ENCODE measurements at regions not wholly inside any gene's neighbourhood (a gene's known extent, or its start where the extent isn't known, plus 50 kb on each side); places are given as distances from the start of the nearest gene placed in this dataset.

DNA sequence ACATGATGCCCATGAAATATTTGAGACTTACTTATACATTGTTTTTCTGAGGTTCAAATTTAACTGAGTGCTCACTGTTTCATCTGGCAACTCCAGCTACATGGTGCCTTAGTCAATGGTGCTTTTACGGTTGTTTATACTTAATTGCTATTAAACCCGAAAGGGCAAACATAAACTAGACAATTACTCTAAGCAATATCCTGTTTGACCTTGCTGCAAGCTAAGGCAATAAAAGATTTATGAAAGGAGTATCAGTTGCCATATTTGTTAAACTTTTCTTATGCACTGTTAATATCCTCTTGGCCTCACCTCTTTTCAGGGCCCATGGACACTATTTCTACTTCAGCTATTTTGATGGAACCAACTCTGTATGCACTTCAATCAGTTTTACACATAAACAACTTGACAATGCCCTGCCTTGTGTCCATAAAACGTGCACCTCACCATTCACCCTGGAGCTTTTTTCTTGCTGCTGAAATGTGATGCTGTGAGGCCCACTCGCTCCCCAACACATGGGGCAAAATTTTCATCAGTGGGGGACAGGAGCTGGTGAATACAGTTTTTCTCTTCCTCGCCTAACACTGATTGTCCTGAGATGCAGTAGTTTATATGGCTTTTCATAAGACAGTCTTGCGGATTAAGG is 64.1 kb upstream of the HIF1A start (continued):
- TF ChIP-seq, protein P1, sequence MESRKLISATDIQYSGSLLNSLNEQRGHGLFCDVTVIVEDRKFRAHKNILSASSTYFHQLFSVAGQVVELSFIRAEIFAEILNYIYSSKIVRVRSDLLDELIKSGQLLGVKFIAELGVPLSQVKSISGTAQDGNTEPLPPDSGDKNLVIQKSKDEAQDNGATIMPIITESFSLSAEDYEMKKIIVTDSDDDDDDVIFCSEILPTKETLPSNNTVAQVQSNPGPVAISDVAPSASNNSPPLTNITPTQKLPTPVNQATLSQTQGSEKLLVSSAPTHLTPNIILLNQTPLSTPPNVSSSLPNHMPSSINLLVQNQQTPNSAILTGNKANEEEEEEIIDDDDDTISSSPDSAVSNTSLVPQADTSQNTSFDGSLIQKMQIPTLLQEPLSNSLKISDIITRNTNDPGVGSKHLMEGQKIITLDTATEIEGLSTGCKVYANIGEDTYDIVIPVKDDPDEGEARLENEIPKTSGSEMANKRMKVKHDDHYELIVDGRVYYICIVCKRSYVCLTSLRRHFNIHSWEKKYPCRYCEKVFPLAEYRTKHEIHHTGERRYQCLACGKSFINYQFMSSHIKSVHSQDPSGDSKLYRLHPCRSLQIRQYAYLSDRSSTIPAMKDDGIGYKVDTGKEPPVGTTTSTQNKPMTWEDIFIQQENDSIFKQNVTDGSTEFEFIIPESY (IDR thresholded peaks at IDR 0.05; ENCODE audit: extremely low read depth, insufficient replicate concordance, low read length) = no peak
- no peak for TF ChIP-seq RAD21 (IDR thresholded peaks at IDR 0.05; ENCODE audit: low read depth)

DNA sequence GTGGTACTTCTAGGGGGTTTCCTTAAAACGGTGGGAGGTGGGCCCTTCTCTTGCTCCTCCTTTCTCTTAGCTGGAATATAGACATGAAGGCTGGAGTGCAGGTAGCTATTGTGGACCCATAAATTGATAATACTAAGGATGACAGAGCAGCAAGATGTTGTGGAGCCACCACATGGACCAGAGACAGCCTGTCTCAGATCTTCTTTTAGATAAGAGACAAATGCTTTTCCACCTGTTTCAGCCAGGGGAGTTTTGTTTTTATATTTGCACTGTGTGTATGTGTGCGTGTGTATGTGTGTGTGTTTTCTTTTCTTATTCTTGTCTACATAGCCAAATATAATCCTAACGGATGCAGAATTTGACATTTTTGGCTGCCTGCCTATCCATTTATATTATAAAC is 62.9 kb upstream of the HIF1A start:
- TF ChIP-seq FOSL1 (IDR thresholded peaks at IDR 0.05; ENCODE audit: low read depth) (no peak), TCF7L2 (IDR thresholded peaks at IDR 0.05; ENCODE audit: borderline replicate concordance, extremely low read depth, insufficient read depth, insufficient read length) (no peak), CBX3 (IDR thresholded peaks at IDR 0.05; ENCODE audit: low read depth) (no peak), EZH2phosphoT487 (IDR thresholded peaks at IDR 0.05; ENCODE audit: borderline replicate concordance) (no peak), ZNF274 (IDR thresholded peaks at IDR 0.05; ENCODE audit: low read depth, low read length) (no peak), ELF1 (IDR thresholded peaks at IDR 0.05; ENCODE audit: borderline replicate concordance, low read depth) (no peak), SP1 (IDR thresholded peaks at IDR 0.05; ENCODE audit: low read depth) (no peak), JUND (IDR thresholded peaks at IDR 0.05) (no peak), EZH2 (IDR thresholded peaks at IDR 0.05) (no peak), CEBPB (IDR thresholded peaks at IDR 0.05; ENCODE audit: low read depth) (no peak), RAD21 (IDR thresholded peaks at IDR 0.05; ENCODE audit: low read depth) (no peak)
- TF ChIP-seq, protein P2, sequence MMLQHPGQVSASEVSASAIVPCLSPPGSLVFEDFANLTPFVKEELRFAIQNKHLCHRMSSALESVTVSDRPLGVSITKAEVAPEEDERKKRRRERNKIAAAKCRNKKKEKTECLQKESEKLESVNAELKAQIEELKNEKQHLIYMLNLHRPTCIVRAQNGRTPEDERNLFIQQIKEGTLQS (IDR thresholded peaks at IDR 0.05) = no peak
- TF ChIP-seq, protein P1 (IDR thresholded peaks at IDR 0.05; ENCODE audit: extremely low read depth, insufficient replicate concordance, low read length) = no peak
- TF ChIP-seq, protein P3, sequence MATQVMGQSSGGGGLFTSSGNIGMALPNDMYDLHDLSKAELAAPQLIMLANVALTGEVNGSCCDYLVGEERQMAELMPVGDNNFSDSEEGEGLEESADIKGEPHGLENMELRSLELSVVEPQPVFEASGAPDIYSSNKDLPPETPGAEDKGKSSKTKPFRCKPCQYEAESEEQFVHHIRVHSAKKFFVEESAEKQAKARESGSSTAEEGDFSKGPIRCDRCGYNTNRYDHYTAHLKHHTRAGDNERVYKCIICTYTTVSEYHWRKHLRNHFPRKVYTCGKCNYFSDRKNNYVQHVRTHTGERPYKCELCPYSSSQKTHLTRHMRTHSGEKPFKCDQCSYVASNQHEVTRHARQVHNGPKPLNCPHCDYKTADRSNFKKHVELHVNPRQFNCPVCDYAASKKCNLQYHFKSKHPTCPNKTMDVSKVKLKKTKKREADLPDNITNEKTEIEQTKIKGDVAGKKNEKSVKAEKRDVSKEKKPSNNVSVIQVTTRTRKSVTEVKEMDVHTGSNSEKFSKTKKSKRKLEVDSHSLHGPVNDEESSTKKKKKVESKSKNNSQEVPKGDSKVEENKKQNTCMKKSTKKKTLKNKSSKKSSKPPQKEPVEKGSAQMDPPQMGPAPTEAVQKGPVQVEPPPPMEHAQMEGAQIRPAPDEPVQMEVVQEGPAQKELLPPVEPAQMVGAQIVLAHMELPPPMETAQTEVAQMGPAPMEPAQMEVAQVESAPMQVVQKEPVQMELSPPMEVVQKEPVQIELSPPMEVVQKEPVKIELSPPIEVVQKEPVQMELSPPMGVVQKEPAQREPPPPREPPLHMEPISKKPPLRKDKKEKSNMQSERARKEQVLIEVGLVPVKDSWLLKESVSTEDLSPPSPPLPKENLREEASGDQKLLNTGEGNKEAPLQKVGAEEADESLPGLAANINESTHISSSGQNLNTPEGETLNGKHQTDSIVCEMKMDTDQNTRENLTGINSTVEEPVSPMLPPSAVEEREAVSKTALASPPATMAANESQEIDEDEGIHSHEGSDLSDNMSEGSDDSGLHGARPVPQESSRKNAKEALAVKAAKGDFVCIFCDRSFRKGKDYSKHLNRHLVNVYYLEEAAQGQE (IDR thresholded peaks at IDR 0.05; ENCODE audit: low read depth) = no peak
- BruUV-seq (replicated peaks) = no TSS peak
- ChIA-PET CTCF (no interaction called here), POLR2A (no interaction called here), RAD21 (ENCODE audit: low non-redundant PET in 1 of 2, low total read pairs in 2 of 2, uncharacterized antibody in 2 of 2, unreplicated experiment in 2 of 2) (no interaction called here)
- no peak overlapping the region for H2AFZ ChIP-seq (ENCODE audit: low read depth, low read length, poor library complexity, severe bottlenecking)
- no peaks in the 10 kb centered on the region for H3K36me3 ChIP-seq (ENCODE audit: control insufficient read depth in 1 of 2, insufficient read depth in 2 of 2, low read length in 2 of 2)
- no peak overlapping the region for H3K9ac ChIP-seq (ENCODE audit: low read length)
- H3K4me3 ChIP-seq (replicated peaks in 1 of 2; ENCODE audit: low read depth in 1 of 2, low read length in 2 of 2) = no peak overlapping the region
- H3K27ac ChIP-seq (ENCODE audit: low read depth, low read length) = no peak overlapping the region
- no peaks in the 10 kb centered on the region for H3K9me3 ChIP-seq (ENCODE audit: control insufficient read depth in 1 of 2, insufficient read depth in 1 of 2, low read depth in 1 of 2, low read length in 2 of 2)
- intact Hi-C loops (cut with micrococcal nuclease) = no loop called here
- H3K79me2 ChIP-seq (ENCODE audit: insufficient read depth, low read length) = no peaks in the 10 kb centered on the region
- H3K4me1 ChIP-seq (ENCODE audit: control insufficient read depth in 1 of 2, insufficient read depth in 2 of 2, low read length in 2 of 2) = no peaks in the 10 kb centered on the region
- ATAC-seq = no peak
- no peak for DNase-seq (ENCODE audit: low read depth, low spot score)
- H3K4me2 ChIP-seq (ENCODE audit: low read length) = no peak overlapping the region
- H3K9me2 ChIP-seq (ENCODE audit: insufficient read depth) = no peaks in the 10 kb centered on the region
- no peaks in the 10 kb centered on the region for H4K20me1 ChIP-seq (ENCODE audit: insufficient read depth)
- H3K27me3 ChIP-seq (ENCODE audit: insufficient read depth, low read length) = no peaks in the 10 kb centered on the region
